ENCODE measurements at regions not wholly inside any gene's neighbourhood (a gene's known extent, or its start where the extent isn't known, plus 50 kb on each side); places are given as distances from the start of the nearest gene placed in this dataset.
"Not testable (repeated sequence)": the region's sequence is repeated elsewhere in the genome, so short reads cannot be mapped to it uniquely, and the experiment has no call there.

- DNase-seq: no peak
Measured at GRCh38 chr18:77373730-77374445, 124.2 kb downstream of the GALR1 start.

GRCh38 chr18:77374446-77374805 is 124.8 kb downstream of the GALR1 start:
- no peak for DNase-seq

GRCh38 chr18:77376043-77376732 is 126.5 kb downstream of the GALR1 start:
- DNase-seq: no peak

GRCh38 chr18:77376733-77377094 is 127.1 kb downstream of the GALR1 start:
- no peak for DNase-seq

- no peak for DNase-seq
Measured at GRCh38 chr18:77377813-77378212, 128.2 kb downstream of the GALR1 start.

- no peak for DNase-seq
Measured at GRCh38 chr18:77379976-77380509, 130.4 kb downstream of the GALR1 start.

- DNase-seq: no peak
Measured at GRCh38 chr18:77380695-77381094, 131.0 kb downstream of the GALR1 start.

GRCh38 chr18:77392321-77392720 is 142.7 kb downstream of the GALR1 start:
- DNase-seq: no peak

GRCh38 chr18:77393519-77393918 is 143.9 kb downstream of the GALR1 start:
- DNase-seq: no peak

GRCh38 chr18:77395953-77396352 is 146.3 kb downstream of the GALR1 start:
- no peak for DNase-seq

GRCh38 chr18:77397056-77397455 is 147.4 kb downstream of the GALR1 start:
- DNase-seq: no peak

- no peak for DNase-seq
Measured at GRCh38 chr18:77397617-77398016, 148.0 kb downstream of the GALR1 start.

- no peak for DNase-seq
Measured at GRCh38 chr18:77400561-77400960, 150.9 kb downstream of the GALR1 start.

- no peak for DNase-seq
Measured at GRCh38 chr18:77401173-77401572, 151.5 kb downstream of the GALR1 start.

GRCh38 chr18:77403969-77404535 is 154.4 kb downstream of the GALR1 start:
- DNase-seq: no peak

- DNase-seq: no peak
Measured at GRCh38 chr18:77405096-77405495, 155.4 kb downstream of the GALR1 start.

- DNase-seq: no peak
Measured at GRCh38 chr18:77407733-77408132, 158.1 kb downstream of the GALR1 start.

GRCh38 chr18:77421546-77421945 is 171.9 kb downstream of the GALR1 start:
- DNase-seq: not testable (repeated sequence)

GRCh38 chr18:77422974-77423867 is 173.6 kb downstream of the GALR1 start:
- DNase-seq: no peak

- DNase-seq: no peak
Measured at GRCh38 chr18:77433076-77433475, 183.4 kb downstream of the GALR1 start.

- no peak for DNase-seq
Measured at GRCh38 chr18:77439888-77440287, 190.2 kb downstream of the GALR1 start.

- no peak for DNase-seq
Measured at GRCh38 chr18:77442393-77442792, 192.7 kb downstream of the GALR1 start.

- no peak for DNase-seq
Measured at GRCh38 chr18:77444385-77444784, 194.7 kb downstream of the GALR1 start.

Measured in fibroblast of skin of right biceps (primary cell).